ENCODE measurements at regions not wholly inside any gene's neighbourhood (a gene's known extent, or its start where the extent isn't known, plus 50 kb on each side); places are given as distances from the start of the nearest gene placed in this dataset.

DNA sequence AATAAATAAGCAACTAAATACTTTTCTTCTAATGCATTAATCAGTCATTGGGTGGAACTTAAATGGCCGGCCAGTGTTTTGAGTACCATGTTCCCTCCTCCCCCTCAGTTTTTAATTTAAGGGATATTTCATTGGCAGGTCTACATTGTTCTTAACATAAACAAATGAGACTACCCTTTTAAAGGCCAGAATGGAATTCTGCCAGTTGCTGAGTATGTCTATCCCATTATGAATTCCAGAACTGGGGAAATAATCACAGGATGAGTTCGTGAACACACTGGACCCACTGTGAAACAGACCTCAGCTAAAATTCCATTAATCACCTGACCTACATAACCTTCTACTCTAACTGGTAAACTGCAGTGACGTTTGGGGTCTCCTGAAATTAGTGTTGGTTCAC lies 305.5 kb upstream of the PKN2 start:
- TF ChIP-seq POLR2A (IDR thresholded peaks at IDR 0.05; ENCODE audit: low read depth, low read length) (no peak), EGR1 (IDR thresholded peaks at IDR 0.05; ENCODE audit: borderline replicate concordance in 1 of 2, low read depth in 2 of 2, low read length in 2 of 2) (no peak), EP300 (IDR thresholded peaks at IDR 0.05; ENCODE audit: borderline replicate concordance in 1 of 2, control insufficient read depth in 1 of 2, low read depth in 2 of 2, low read length in 2 of 2) (no peak)

Data from GM12878 (cell line).